Activated CD4-positive, alpha-beta T cell treated with anti-CD3 and anti-CD28 coated beads, Interleukin-2, amount 10 ng/mL, durations not matched to agents 7 days and 5 days (primary cell): ENCODE measurements at regions not wholly inside any gene's neighbourhood (a gene's known extent, or its start where the extent isn't known, plus 50 kb on each side); places are given as distances from the start of the nearest gene placed in this dataset.
"Not testable (repeated sequence)": the region's sequence is repeated elsewhere in the genome, so short reads cannot be mapped to it uniquely, and the experiment has no call there.

Experiments
- CTCF ChIA-PET: fragments of 350-600 bp; sonication (Branson Sonifier 250); formaldehyde crosslinking; loops from one replicate; lab custom pipeline; 2021; ENCODE audit warnings: antibody characterized with exemption; lab: Charles Lee
- POLR2A ChIA-PET: fragments of 350-600 bp; sonication (Branson Sonifier 250); formaldehyde crosslinking; loops from one replicate; lab custom pipeline; 2021; ENCODE audit warnings: antibody characterized with exemption; lab: Charles Lee
- DNase-seq: peaks from one replicate; pipeline ENCODE4 v3.0.0-alpha.2; 2020
- H3K27ac Mint-ChIP-seq: one replicate; pipeline ENCODE4 v1.8.0; 2021; ENCODE audit warnings: mild to moderate bottlenecking, moderate library complexity, mixed read lengths
- H3K27me3 Mint-ChIP-seq: one replicate; pipeline ENCODE4 v1.8.0; 2021; ENCODE audit warnings: mixed read lengths
- H3K36me3 Mint-ChIP-seq: one replicate; pipeline ENCODE4 v1.8.0; 2021; ENCODE audit warnings: low read depth, mixed read lengths
- H3K4me1 Mint-ChIP-seq: one replicate; pipeline ENCODE4 v1.8.0; 2021; ENCODE audit warnings: mixed read lengths
- H3K4me3 Mint-ChIP-seq: one replicate; pipeline ENCODE4 v1.8.0; 2021; ENCODE audit warnings: mild to moderate bottlenecking, moderate library complexity, mixed read lengths
- H3K9me3 Mint-ChIP-seq: one replicate; pipeline ENCODE4 v1.8.0; 2021; ENCODE audit warnings: mixed read lengths

GRCh38 chr16:60641067-60641665 is 1395.1 kb downstream of the CDH8 start:
- Mint-ChIP-seq H3K9me3 (peaks cover 15% of the 10 kb centered on the region), H3K36me3 (no peaks in the 10 kb centered on the region), H3K4me3 (no peak overlapping the region), H3K27ac (no peak overlapping the region), H3K4me1 (no peaks in the 10 kb centered on the region), H3K27me3 (no peaks in the 10 kb centered on the region)
- DNase-seq: no peak
- ChIA-PET CTCF (no interaction called here), POLR2A (no interaction called here)

GRCh38 chr16:60640038-60640437 is 1396.2 kb downstream of the CDH8 start:
- H3K27ac Mint-ChIP-seq: no peak overlapping the region
- ChIA-PET CTCF (no interaction called here), POLR2A (no interaction called here)
- no peak overlapping the region for H3K4me3 Mint-ChIP-seq
- peaks cover 12% of the 10 kb centered on the region for H3K9me3 Mint-ChIP-seq
- no peaks in the 10 kb centered on the region for H3K27me3 Mint-ChIP-seq
- H3K36me3 Mint-ChIP-seq: no peaks in the 10 kb centered on the region
- H3K4me1 Mint-ChIP-seq: no peaks in the 10 kb centered on the region
- no peak for DNase-seq

- H3K9me3 Mint-ChIP-seq: peaks cover 15% of the 10 kb centered on the region
- H3K27ac Mint-ChIP-seq, CTCF ChIA-PET, H3K4me3 Mint-ChIP-seq, H3K36me3 Mint-ChIP-seq, H3K4me1 Mint-ChIP-seq, POLR2A ChIA-PET, DNase-seq, H3K27me3 Mint-ChIP-seq: not testable (repeated sequence)
These were observed 1399.6 kb downstream of the CDH8 start for GRCh38 chr16:60636636-60637035.

- ChIA-PET CTCF (no interaction called here), POLR2A (no interaction called here)
- no peak overlapping the region for H3K27ac Mint-ChIP-seq
- no peaks in the 10 kb centered on the region for H3K27me3 Mint-ChIP-seq
- no peak overlapping the region for H3K4me3 Mint-ChIP-seq
- DNase-seq: no peak
- H3K9me3 Mint-ChIP-seq: peaks cover 15% of the 10 kb centered on the region
- no peaks in the 10 kb centered on the region for H3K4me1 Mint-ChIP-seq
- H3K36me3 Mint-ChIP-seq: no peaks in the 10 kb centered on the region
These were observed 1400.1 kb downstream of the CDH8 start for GRCh38 chr16:60636117-60636516.

GRCh38 chr16:60635548-60635947 is 1400.7 kb downstream of the CDH8 start:
- Mint-ChIP-seq H3K36me3 (no peaks in the 10 kb centered on the region), H3K27me3 (no peaks in the 10 kb centered on the region), H3K4me1 (no peaks in the 10 kb centered on the region), H3K27ac (no peak overlapping the region), H3K4me3 (no peak overlapping the region), H3K9me3 (peaks cover 13% of the 10 kb centered on the region)
- ChIA-PET POLR2A (no interaction called here), CTCF (no interaction called here)
- DNase-seq: no peak

GRCh38 chr16:60611844-60612243 is 1424.4 kb downstream of the CDH8 start:
- no peak for DNase-seq
- Mint-ChIP-seq H3K27me3 (no peaks in the 10 kb centered on the region), H3K4me1 (no peaks in the 10 kb centered on the region), H3K27ac (no peak overlapping the region), H3K36me3 (no peaks in the 10 kb centered on the region), H3K9me3 (peaks cover 9% of the 10 kb centered on the region), H3K4me3 (no peak overlapping the region)
- ChIA-PET CTCF (no interaction called here), POLR2A (no interaction called here)

GRCh38 chr16:60608971-60609370 is 1427.3 kb downstream of the CDH8 start:
- no peak for DNase-seq
- POLR2A ChIA-PET: no interaction called here
- Mint-ChIP-seq H3K27ac (no peak overlapping the region), H3K4me3 (no peak overlapping the region), H3K9me3 (peaks cover 6% of the 10 kb centered on the region), H3K27me3 (no peaks in the 10 kb centered on the region), H3K4me1 (no peaks in the 10 kb centered on the region), H3K36me3 (no peaks in the 10 kb centered on the region)
- CTCF ChIA-PET: no interaction called here

- CTCF ChIA-PET, DNase-seq, H3K36me3 Mint-ChIP-seq: not testable (repeated sequence)
These were observed 1430.6 kb downstream of the CDH8 start for GRCh38 chr16:60605652-60606051.

GRCh38 chr16:60605176-60605575 is 1431.1 kb downstream of the CDH8 start:
- CTCF ChIA-PET: no interaction called here
- POLR2A ChIA-PET: no interaction called here
- H3K4me1 Mint-ChIP-seq: no peaks in the 10 kb centered on the region
- no peak overlapping the region for H3K27ac Mint-ChIP-seq
- H3K36me3 Mint-ChIP-seq: no peaks in the 10 kb centered on the region
- H3K4me3 Mint-ChIP-seq: no peak overlapping the region
- no peaks in the 10 kb centered on the region for H3K27me3 Mint-ChIP-seq
- no peak for DNase-seq
- H3K9me3 Mint-ChIP-seq: peaks cover 3% of the 10 kb centered on the region

More at GRCh38 chr16:60605652-60606051, 1430.6 kb downstream of the CDH8 start:
- POLR2A ChIA-PET, H3K27ac Mint-ChIP-seq, H3K4me3 Mint-ChIP-seq, H3K4me1 Mint-ChIP-seq, H3K9me3 Mint-ChIP-seq, H3K27me3 Mint-ChIP-seq: not testable (repeated sequence)

GRCh38 chr16:60586493-60586892 is 1449.7 kb downstream of the CDH8 start:
- ChIA-PET CTCF (no interaction called here), POLR2A (no interaction called here)
- Mint-ChIP-seq H3K27ac (no peak overlapping the region), H3K27me3 (no peaks in the 10 kb centered on the region), H3K4me3 (no peak overlapping the region), H3K4me1 (no peaks in the 10 kb centered on the region), H3K9me3 (peaks cover 8% of the 10 kb centered on the region), H3K36me3 (no peaks in the 10 kb centered on the region)
- no peak for DNase-seq

- CTCF ChIA-PET: no interaction called here
- Mint-ChIP-seq H3K36me3 (no peaks in the 10 kb centered on the region), H3K27me3 (no peaks in the 10 kb centered on the region), H3K4me1 (no peaks in the 10 kb centered on the region), H3K4me3 (no peak overlapping the region), H3K27ac (no peak overlapping the region), H3K9me3 (peaks cover 24% of the 10 kb centered on the region)
- POLR2A ChIA-PET: no interaction called here
- DNase-seq: no peak
These were observed 1453.7 kb downstream of the CDH8 start for GRCh38 chr16:60582528-60582927.

GRCh38 chr16:60566901-60567300 is 1469.3 kb downstream of the CDH8 start:
- ChIA-PET POLR2A (no interaction called here), CTCF (no interaction called here)
- no peak overlapping the region for H3K4me3 Mint-ChIP-seq
- no peak for DNase-seq
- H3K36me3 Mint-ChIP-seq: no peaks in the 10 kb centered on the region
- no peaks in the 10 kb centered on the region for H3K27me3 Mint-ChIP-seq
- no peak overlapping the region for H3K27ac Mint-ChIP-seq
- H3K4me1 Mint-ChIP-seq: no peaks in the 10 kb centered on the region
- peaks cover 6% of the 10 kb centered on the region for H3K9me3 Mint-ChIP-seq

- no peak for DNase-seq
- CTCF ChIA-PET: no interaction called here
- no peaks in the 10 kb centered on the region for H3K27me3 Mint-ChIP-seq
- peaks cover 9% of the 10 kb centered on the region for H3K9me3 Mint-ChIP-seq
- no peaks in the 10 kb centered on the region for H3K36me3 Mint-ChIP-seq
- H3K27ac Mint-ChIP-seq: no peak overlapping the region
- H3K4me3 Mint-ChIP-seq: no peak overlapping the region
- POLR2A ChIA-PET: no interaction called here
- no peaks in the 10 kb centered on the region for H3K4me1 Mint-ChIP-seq
These were observed 1471.7 kb downstream of the CDH8 start for GRCh38 chr16:60564588-60564987.

- H3K36me3 Mint-ChIP-seq: no peaks in the 10 kb centered on the region
- no peak overlapping the region for H3K27ac Mint-ChIP-seq
- no peaks in the 10 kb centered on the region for H3K4me1 Mint-ChIP-seq
- no peak overlapping the region for H3K4me3 Mint-ChIP-seq
- CTCF ChIA-PET: no interaction called here
- no peaks in the 10 kb centered on the region for H3K27me3 Mint-ChIP-seq
- peaks cover 13% of the 10 kb centered on the region for H3K9me3 Mint-ChIP-seq
- no peak for DNase-seq
- POLR2A ChIA-PET: no interaction called here
These were observed 1473.1 kb downstream of the CDH8 start for GRCh38 chr16:60563166-60563565.
